GM21619 (cell line): ENCODE measurements at regions not wholly inside any gene's neighbourhood (a gene's known extent, or its start where the extent isn't known, plus 50 kb on each side); places are given as distances from the start of the nearest gene placed in this dataset.

Experiments
- ATAC-seq: cut with Tn5 transposase; IDR thresholded peaks from one replicate; pipeline ENCODE4 v1.9.1; 2021; ENCODE audit not compliant: unreplicated experiment

DNA sequence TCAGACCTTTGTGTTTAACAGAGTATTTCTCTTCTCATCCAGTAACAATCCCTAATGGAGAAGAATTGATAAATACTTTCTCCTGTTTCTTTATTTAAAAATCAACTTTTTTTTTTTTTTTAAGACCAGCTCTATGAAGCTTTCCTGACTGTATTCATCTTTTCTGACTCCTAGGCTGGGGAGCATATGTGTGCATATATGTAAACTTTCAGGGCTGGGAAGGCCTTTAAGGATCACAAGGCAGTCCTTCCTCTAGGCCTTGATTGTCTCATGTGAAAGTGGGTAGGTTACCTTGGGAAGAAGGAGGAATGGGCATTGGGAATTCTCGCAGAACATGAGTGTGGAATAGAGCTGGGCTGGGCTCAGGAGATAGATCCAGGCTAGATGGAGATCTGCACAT lies 292.9 kb upstream of the SALL1 start:
- ATAC-seq, result no peak

DNA sequence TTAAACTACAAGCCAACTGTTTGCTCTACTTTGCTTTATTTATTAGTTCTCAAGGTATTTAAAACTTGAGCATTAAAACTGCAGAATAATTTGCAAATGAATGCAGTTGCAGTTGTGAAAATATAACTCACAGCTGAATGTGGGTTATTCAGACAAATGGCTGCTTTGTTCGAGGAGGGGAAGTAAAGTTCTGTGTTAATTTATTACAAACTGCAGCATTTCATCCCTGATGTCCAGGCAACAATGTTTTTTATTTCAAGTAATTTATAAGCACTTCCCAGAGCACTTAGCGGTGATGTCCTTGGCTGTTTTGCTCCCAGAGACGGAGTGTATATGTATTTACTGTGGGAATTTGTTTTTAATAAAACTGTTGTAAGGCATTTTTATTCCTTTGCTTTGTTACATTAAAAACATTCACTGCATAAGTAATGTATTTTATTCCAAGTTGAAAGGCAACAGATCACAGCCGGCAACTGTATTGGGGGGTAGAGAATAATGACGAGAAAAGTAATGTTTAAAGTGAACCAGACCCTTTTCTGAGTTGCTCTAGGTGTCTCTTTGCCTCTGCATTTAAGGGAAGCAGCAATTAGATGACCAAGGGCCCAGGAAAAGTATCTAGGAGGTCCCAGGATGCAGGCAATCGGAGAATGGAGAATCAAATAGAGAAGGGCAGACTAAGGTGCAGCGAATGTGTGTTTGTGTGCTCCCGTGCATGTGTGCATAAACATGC lies 291.2 kb upstream of the SALL1 start:
- ATAC-seq, result no peak

DNA sequence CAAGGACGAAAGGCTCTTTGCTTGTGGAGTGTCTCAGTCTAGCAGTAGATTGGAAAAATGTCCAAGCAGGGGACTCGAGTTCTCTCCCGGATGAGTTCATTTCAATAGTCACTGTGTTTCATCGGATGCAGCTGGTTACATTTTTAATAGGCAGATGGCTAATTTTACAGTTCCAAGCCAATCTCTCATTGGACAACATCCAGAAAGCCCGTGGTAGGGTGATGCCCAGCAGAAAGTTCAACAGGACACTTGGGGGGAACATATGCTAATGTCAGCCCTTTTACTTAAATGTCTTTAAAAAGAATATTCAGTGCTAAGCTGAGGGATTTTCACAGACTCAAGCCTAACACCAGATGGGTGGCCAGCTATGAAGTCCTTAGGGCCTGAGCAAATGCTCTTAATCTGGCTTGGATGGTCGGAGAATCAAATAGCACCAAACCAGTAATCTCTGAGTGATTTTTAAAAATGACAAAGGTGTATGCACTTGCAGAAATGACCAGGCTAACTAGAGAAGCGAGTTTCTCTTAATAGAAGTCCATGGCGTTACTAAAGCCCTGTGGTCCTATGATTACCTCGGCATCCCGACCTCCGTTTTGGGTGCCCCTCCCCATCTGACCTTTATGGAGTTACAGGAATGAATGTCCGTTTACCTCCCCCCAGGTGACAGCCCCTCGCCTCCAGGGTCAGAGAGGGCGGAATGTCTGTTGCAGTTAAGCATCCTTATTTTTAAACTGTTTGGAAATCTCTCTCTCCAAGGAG lies 289.2 kb upstream of the SALL1 start:
- no peak for ATAC-seq

DNA sequence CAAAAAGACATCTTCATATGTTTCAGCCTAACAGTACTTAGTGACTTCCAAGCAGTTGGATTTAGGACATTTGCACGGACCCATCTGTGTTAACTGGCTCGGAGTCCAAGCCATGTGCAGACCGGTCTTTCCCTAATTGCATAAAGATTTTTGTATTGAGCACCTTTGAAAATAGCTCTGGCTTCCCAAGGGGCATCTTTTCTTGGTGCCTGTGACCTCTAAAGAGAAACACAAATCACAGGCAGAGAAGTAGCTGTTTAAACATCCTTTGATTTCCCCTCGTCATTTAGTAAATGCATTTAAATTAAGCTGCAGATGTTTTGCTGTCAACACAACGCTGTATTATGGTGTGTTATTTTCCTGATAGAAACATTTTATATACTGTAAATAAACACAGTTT lies 288.2 kb upstream of the SALL1 start:
- no peak for ATAC-seq

DNA sequence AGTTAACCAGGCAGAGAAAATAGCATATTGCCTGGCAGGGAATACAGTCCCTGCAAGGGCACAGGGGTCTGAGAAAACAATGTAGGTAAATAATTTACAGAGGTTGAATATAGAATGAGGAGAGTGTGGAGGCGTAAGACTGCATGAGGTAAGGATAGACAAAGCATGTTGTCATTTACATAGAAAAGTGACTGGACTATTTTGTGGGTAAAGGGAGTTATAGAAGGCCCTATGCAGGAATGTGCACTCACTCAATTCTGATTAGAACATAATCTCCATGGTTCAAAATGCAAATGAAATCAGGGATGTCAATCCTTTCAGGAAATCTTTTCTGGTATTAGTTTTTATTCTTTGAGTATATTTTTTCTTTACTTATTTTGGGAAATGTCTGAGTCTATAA lies 285.7 kb upstream of the SALL1 start:
- no peak for ATAC-seq

DNA sequence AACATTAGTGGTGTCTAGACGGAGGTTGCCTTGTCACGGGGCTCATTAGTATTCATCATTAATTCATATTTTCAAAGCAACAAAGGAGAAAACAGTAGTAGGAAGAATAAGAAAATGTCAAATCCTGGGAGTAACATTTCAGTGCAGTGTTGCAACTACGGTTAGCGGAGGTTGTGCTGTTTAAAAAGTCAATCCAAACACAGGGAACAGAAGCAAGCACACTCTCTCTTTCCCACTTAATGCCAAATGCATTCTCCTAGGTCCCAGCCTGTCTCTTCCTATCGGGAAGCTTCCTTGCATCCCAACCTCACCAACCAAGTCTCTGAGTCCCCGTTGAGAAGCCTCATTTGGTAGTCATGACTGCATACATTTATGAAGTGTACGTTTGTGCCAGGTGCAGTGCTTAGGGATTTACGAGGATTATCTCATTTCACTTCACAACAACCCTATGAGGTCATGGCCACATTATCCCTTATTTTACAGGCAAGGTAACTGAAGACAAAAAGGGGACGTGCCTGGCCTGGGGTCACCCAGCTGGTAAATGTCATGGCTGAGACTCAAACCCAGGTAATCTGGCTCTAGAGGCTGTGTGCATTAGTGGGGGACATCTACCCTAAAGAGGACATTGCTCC lies 283.6 kb upstream of the SALL1 start:
- ATAC-seq, result no peak

DNA sequence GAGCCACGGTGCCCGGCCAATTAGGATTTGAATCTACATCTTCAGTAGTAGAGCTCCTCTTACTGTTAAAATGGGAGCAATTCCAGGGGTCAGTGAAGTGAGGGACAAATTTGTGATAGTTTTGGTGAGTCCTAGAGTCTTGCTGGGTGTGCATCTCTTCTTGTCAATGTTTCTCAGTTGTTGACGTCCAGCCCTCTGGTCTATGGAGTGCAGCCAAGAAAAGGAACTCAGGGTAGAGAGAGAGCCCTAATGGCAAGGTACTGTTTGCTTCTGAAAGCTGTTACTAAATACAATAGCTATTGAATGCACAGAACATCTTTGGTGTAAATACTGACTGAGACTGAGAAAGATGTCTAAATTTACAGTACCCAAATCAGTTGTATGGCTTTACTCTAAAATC lies 282.5 kb upstream of the SALL1 start:
- no peak for ATAC-seq

DNA sequence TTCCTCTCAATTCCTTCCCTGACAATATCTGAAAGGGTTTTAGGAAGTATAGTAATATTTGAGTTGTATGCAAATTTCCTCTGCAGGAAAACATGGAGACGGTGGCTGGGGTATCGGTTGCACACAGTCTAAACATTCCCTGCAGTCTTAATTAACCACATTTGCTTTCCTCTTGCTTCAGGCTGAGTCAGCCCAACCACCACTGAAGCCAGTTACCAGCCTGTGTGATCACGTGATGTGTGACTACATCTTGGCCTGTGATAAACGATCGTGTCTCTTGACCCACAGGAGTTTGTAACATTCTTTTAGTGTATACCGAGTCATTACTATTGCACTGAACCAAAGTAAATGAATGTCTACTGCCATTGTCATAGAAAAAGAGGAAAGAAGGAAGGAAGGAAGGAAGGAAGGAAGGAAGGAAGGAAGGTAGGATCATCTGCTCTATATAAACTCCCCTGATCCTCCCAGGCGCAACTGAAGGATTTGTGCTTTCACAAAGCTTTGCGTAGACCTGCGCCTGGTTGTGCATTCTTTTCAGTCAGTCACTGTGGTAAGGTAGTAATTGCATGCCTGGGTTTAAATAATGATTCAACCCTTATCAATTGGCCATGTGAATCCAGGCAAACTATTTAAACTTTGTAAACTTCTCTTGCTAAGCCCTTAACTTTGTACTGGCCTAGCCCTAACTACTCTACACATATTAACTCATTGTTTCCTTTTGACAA lies 280.6 kb upstream of the SALL1 start:
- ATAC-seq, result no peak

DNA sequence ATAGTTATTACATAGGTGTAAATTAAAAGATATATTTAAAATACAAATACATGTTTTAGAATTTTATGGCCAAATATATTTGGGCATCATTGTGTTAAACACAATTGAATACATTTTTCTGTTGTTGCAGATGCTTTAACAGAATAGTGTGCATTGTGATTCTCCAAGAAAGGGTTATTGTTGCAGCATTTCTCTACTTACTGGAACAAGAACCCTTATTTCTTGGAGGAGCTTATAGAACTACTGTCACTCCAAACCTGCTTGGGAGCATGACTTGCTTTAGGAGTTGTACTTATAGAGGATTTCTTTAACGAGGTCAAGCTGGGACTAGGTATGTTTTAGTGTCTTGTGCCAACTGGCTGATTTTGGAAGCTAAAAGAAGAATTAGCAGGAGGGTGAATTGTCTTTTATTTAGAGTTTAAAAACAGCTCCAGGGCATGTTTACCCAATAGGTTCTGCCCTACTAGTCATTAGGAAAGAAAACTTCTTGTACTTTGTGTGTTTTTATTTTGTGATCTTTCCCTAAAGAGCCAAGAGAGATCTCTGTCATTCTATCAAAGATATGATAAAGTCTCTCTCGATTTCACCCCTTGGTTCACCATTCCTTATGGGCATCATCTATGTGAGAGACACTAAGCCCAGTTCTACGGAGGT lies 279.8 kb upstream of the SALL1 start:
- ATAC-seq, result no peak

DNA sequence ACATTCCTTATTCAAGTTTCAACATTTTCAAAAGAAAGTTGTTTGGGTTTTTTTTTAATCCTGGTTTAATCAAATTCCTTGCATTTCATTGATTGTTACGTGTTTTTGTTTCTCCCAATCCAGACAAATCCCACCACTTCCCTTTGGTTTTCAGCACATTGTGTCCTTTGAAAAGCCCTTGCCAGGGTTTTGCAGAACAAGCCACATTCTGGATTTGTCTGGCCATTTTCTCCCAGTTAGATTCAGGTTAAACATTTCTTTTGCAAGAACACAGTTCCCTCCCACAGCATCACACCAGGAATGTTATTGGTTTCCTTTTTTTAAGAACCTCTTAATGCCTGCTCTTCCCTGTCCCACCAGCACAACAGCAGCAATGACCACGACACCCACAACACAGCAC lies 278.0 kb upstream of the SALL1 start:
- ATAC-seq, result no peak

DNA sequence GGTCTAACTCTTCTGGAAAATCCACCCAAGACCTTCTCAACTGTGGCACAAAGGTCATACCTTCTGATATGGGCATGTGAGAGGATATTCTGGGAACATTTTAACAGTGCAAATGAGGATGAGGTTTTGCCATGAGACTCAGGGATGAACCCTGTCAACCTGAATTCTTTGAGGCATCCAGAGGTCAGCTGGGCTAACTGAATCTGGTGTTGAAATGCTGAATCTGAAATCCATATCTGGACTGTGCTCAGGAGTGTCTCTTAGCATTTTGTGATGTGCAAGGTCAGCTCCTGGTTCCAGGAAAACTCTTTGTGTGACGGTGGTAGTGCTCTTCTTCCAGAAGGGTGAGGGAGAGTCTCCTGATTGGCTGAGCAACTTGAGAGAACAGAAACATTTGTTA lies 276.0 kb upstream of the SALL1 start:
- ATAC-seq, result no peak

DNA sequence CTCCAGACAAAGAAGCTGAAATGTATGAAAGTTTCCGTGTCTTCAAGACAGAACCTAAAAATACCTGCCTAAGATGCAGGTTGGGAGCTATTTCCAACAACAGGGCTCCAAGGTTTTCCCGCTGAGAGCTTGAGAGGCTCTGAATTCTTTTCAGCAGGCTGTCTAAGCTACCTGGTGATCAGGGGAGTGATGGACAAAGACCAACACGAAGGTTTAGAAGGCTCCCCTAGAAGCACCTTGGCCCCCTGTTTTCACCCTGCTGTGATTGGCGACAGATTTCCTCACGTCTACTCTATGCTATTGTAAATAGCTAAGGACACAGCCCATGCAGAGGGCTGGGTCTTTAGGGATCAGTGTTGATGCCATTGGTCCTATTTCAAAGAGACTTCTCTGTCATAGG lies 275.2 kb upstream of the SALL1 start:
- no peak for ATAC-seq

DNA sequence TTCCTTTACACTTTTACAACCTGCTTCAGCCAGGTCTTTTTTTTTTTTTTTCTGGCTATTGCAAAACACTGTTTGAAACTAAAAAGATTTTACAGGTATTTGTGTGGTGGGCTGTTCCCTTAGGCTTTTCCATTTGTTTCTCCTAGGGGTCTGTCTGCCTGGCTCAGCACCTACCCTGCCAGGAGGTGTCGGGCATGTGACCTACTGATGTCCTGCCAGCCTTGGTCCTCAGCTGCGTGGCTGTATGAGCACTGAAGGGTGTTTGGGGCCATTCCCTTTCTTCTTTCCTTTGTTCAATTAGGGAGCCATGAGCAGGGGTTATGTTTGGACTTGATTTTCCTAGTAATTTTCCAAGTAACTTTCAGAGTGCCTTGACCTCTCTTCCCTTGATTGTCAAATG lies 269.2 kb upstream of the SALL1 start:
- no peak for ATAC-seq

DNA sequence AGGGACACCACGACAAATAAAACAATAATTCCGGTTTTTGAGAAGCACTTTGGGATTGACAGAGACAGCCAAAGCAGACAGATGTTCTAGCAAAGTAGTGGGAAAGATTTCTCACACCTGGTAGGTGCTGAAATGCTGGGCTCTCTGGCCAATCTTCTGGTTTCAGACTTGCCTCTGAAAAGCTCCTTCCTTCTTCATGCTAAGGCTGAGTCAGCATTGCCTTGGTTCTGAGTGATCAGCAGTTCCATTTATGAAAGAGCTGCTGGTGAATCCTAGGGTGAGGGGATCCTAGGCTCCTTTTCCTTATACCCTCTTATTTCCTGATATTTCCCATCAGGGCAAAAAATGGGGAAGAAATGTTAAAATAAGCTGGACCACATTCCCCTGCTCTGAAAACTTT lies 268.7 kb upstream of the SALL1 start:
- ATAC-seq, result no peak

DNA sequence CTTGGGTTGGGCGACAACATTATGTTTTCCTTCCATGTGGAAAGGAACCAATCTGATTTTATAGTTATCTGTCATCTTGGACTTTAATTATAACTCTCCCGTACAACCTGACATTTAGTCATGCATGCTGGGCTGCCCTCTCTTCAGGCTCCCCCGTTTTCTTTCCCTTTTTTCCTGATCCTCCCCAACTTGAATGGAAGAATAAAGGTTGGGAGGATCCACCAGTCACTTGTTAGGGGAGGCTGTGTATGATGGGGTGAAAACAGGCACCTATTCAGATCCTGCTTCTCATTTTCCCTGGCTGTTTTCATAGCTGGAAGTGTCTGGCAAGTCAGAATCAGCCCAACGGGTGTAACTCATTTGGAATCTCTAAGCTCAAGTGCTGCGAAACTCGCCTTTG lies 267.2 kb upstream of the SALL1 start:
- no peak for ATAC-seq

DNA sequence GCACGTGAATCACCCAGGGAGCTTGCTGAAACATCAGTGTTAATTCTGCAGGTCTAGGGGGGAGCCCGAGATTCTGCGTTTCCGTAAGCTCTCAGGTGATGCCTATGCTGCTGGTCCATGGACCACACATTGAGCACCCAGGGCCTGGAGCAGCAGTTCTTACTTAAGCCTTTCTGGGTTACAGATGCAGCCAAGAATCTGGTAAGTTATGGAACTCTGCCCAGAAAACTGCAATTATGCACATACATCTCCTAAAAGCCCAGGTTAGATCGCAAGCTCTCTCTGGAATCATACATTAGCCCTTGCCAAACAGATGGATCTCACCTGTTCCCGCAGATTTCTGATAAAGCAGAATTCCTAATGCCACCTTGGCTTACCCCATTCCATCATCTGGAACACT lies 265.9 kb upstream of the SALL1 start:
- ATAC-seq, result no peak

DNA sequence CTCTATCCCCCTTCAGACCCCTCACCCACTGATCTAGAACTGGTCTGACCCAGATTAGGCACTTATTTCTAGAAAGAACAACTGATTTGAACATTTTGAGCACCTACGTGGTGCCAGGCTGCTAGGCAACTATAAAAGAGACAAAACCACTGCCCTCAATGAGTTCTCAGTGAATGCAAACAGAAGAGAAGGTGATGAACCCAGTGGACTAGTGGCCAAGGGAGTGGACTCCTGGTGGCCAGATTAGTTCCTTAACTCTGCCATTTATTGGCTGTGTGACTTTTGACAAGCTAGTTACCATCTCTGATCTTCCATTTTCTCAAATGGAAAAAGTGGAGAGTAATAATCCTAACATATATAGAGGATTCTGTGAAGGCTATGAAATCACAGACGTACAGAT lies 259.1 kb upstream of the SALL1 start:
- ATAC-seq, result no peak

DNA sequence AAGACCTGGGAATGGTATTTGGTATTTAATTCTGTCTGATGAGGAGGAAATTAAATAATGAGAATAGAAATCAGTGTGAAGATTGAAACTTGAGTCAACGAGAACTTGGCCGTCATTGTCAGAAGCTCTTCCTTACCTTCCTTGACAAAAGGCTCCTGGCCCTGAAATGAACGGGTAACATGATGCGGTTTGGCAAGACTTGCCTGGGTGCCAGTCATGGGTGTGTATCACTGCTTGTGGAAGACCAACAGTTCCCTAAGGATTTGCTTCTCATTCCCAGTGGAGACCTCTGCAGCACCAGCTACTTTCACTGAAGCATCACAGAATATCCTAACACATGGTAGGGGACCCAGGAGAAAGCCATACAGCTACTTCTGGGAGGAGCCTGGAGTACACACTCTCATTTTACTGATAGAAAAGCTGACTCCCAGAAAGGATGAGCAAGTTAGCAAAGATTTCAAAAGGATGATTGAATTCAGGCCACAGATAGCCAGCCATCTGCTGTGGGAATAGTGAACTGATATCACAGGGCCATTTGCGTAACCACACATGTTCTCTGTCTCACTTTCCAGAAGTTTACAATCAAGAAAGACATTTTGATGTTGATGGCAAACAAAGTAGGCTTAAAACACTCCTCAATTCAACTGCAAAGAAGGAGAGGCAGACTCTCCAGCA lies 258.1 kb upstream of the SALL1 start:
- no peak for ATAC-seq

DNA sequence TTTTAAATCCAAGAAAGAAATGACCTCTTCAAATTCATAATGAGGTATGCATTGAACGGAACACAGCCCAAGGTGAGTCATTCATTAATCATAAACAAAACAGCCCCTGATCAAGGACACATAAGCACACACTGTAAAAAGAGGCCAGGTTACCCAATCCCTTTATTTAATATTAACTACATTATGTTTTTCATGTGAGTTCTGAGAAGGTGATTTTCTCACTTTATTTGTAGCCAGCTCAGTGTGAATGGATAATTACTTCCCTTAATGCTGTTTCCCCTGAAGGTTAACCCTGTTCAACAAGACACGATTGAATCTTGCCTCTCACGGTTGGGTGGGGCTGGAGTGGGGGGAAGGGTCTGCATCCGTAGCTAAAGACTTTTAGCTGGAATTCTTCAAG lies 257.3 kb upstream of the SALL1 start:
- ATAC-seq, result peak; percentile 50

DNA sequence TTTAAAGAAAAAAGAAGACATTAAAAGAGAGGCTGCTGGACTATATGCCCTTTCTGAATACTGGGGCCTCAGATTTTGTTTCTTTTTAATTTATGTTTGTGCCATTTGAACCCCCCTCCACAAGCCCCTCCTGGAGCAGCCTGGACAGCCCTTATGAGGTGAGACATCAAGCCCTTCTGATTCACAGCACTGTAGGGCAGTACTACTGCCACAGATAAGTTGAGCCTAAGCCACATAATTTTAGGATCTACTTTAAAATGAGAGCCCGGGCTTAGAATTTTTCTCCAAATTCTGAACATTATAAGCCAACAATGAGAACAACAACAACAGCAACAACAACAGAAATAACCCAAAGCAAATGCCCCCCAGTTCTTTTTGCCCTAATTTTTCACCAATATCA lies 256.9 kb upstream of the SALL1 start:
- ATAC-seq, result no peak

DNA sequence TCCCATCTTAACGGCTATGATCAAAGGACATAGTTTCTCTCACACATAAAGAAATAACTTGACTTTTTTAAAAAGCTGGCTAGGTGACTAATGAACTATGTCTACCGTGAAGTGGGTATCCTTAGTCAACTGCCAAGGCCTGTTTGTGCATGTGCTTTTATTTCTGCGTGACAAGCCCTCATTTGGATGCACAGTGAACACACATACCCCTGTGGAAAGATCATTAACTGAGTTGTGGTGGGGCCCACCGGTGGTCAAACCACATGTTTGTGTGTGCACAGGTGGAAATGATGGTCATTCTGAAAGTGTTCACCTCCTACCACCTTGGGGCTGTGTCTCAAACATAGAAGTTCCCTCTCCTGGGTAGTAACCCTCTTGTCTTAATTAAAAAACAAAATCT lies 256.1 kb upstream of the SALL1 start:
- peak; percentile 59 for ATAC-seq
